Smooth muscle cell (in vitro differentiated cells): ENCODE measurements at regions not wholly inside any gene's neighbourhood (a gene's known extent, or its start where the extent isn't known, plus 50 kb on each side); places are given as distances from the start of the nearest gene placed in this dataset.

ENCODE experiments used
- DNase-seq: peaks from one replicate; lab custom pipeline; 2025; ENCODE audit not compliant: unreplicated experiment; lab: John Stamatoyannopoulos, UW
- H2AFZ ChIP-seq: fragments of 200-600 bp; sonication (generic); 2 replicates; pipeline ENCODE4 v1.6.0; 2016; ENCODE audit warnings: antibody characterized with exemption, low read depth, mild to moderate bottlenecking
- H3F3A ChIP-seq: fragments of 200-600 bp; sonication (generic); 2 replicates; pipeline ENCODE4 v1.6.0; 2017; ENCODE audit warnings: antibody characterized with exemption, low read depth
- H3K27ac ChIP-seq: fragments of 200-600 bp; sonication (generic); 2 replicates; pipeline ENCODE4 v1.5.1; 2016; ENCODE audit warnings: low read depth, mild to moderate bottlenecking
- H3K27me3 ChIP-seq: fragments of 200-600 bp; sonication (generic); 2 replicates; pipeline ENCODE4 v1.6.1; 2016; ENCODE audit warnings: low read depth, mild to moderate bottlenecking
- H3K36me3 ChIP-seq: fragments of 200-600 bp; sonication (generic); 2 replicates; pipeline ENCODE4 v1.5.1; 2016; ENCODE audit warnings: low read depth
- H3K4me1 ChIP-seq: fragments of 200-600 bp; sonication (generic); 2 replicates; pipeline ENCODE4 v1.5.1; 2016; ENCODE audit warnings: low read depth
- H3K4me2 ChIP-seq: fragments of 200-600 bp; sonication (generic); 2 replicates; pipeline ENCODE4 v1.6.0; 2016; ENCODE audit warnings: mild to moderate bottlenecking
- H3K4me3 ChIP-seq: fragments of 200-600 bp; sonication (generic); 2 replicates; pipeline ENCODE4 v1.5.1; 2016; ENCODE audit warnings: mild to moderate bottlenecking
- H3K79me2 ChIP-seq: fragments of 200-600 bp; sonication (generic); 2 replicates; pipeline ENCODE4 v1.6.0; 2016; ENCODE audit warnings: low read depth, mild to moderate bottlenecking
- H3K9ac ChIP-seq: fragments of 200-600 bp; sonication (generic); 2 replicates; pipeline ENCODE4 v1.6.0; 2016; ENCODE audit warnings: low read depth
- H3K9me3 ChIP-seq: fragments of 200-600 bp; sonication (generic); replicated peaks from 2 replicates; pipeline ENCODE4 v1.5.1; 2016; ENCODE audit warnings: low read depth
- H4K20me1 ChIP-seq: fragments of 200-600 bp; sonication (generic); 2 replicates; pipeline ENCODE4 v1.6.0; 2016; ENCODE audit warnings: low read depth
- WGBS: methylation state at CpG from one replicate; pipeline ENCODE4 v1.1.7; 2016; ENCODE audit warnings: low lambda C conversion rate; 5-methylcytosine and 5-hydroxymethylcytosine counted together
- TF ChIP-seq, protein P1 (sequence below): fragments of 200-600 bp; sonication (generic); IDR thresholded peaks from 2 replicates; pipeline ENCODE4 v1.5.1; 2017; ENCODE audit warnings: borderline replicate concordance, mild to moderate bottlenecking, antibody characterized with exemption; ENCODE audit not compliant: insufficient read depth, poor library complexity, severe bottlenecking

DNA sequence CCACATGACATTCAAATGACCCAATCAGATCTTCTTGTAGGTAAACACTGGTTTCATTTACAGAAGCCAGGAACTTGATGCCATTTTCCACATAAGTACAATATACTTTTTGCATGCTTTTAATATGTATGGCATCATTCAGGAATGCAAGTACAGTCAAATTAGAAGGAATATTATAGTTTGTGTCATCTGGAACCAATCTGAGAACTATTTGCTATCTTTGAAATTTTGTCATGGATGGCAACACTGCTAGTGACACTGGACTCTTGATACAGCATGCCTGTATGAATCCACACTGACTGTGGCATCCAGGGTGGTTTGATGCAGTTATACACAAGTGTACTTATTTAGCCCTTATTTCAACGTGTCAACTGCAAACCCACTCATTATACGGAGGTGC, 141.6 kb downstream of the EBLN2 start:
- Histone ChIP-seq H3K4me3 (no peak overlapping the region), H3K4me2 (no peak overlapping the region), H3K36me3 (no peaks in the 10 kb centered on the region), H3F3A (no peaks in the 10 kb centered on the region), H3K9ac (no peak overlapping the region), H3K4me1 (peaks cover 14% of the 10 kb centered on the region), H3K9me3 (no peaks in the 10 kb centered on the region), H4K20me1 (no peaks in the 10 kb centered on the region), H3K79me2 (no peaks in the 10 kb centered on the region), H3K27me3 (peaks cover 4% of the 10 kb centered on the region), H2AFZ (no peak overlapping the region), H3K27ac (no peak overlapping the region)
- WGBS: 82% methylated on average over 2 of the region's 2 CpGs
- TF ChIP-seq, protein P1, sequence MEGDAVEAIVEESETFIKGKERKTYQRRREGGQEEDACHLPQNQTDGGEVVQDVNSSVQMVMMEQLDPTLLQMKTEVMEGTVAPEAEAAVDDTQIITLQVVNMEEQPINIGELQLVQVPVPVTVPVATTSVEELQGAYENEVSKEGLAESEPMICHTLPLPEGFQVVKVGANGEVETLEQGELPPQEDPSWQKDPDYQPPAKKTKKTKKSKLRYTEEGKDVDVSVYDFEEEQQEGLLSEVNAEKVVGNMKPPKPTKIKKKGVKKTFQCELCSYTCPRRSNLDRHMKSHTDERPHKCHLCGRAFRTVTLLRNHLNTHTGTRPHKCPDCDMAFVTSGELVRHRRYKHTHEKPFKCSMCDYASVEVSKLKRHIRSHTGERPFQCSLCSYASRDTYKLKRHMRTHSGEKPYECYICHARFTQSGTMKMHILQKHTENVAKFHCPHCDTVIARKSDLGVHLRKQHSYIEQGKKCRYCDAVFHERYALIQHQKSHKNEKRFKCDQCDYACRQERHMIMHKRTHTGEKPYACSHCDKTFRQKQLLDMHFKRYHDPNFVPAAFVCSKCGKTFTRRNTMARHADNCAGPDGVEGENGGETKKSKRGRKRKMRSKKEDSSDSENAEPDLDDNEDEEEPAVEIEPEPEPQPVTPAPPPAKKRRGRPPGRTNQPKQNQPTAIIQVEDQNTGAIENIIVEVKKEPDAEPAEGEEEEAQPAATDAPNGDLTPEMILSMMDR: no peak
- no peak for DNase-seq

DNA sequence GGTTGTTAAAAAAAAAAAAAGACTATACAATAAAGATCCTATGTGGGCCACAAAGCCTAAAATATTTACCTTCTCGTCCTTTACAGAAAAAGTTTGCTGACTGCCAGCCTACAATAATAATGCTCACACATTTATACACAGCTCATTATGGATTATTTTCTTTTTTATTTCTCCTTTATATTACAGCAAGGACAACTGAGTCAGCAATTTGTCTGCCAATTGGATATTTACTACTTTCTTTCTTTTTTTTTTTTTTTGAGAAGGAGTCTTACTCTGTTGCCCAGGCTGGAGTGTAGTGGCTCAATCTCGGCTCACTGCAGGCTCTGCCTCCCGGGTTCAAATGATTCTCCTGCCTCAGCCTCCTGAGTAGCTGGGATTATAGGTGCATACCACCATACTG, 142.2 kb downstream of the EBLN2 start:
- no peak overlapping the region for H3K4me3 ChIP-seq
- H2AFZ ChIP-seq: no peak overlapping the region
- H3K27me3 ChIP-seq: peaks cover 4% of the 10 kb centered on the region
- no peaks in the 10 kb centered on the region for H4K20me1 ChIP-seq
- no peak overlapping the region for H3K4me2 ChIP-seq
- no peaks in the 10 kb centered on the region for H3K36me3 ChIP-seq
- H3K9ac ChIP-seq: no peak overlapping the region
- H3K27ac ChIP-seq: no peak overlapping the region
- H3K79me2 ChIP-seq: no peaks in the 10 kb centered on the region
- 90% methylated on average over 3 of the region's 3 CpGs for WGBS
- no peaks in the 10 kb centered on the region for H3K9me3 ChIP-seq
- DNase-seq: no peak
- no peaks in the 10 kb centered on the region for H3F3A ChIP-seq
- TF ChIP-seq, protein P1: no peak
- peaks cover 14% of the 10 kb centered on the region for H3K4me1 ChIP-seq

DNA sequence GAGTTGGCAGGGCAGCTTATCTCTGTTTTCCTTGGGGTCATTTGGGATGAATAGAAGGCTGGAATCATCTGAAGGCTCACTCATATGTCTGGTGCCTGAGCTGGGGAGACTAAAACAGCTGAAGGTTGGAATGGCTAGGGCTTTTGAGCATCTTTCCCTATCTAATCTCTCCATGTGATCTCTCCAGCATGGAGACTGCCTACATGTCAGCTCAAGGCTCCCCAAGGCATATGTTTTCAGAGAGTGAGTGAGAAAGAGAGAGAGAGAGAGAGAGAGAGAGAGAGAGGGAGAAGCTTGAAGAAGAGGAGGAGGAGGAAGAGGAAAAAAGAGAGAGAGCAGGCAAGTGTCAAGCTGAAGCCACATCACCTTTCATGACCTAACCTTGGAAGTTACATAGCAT, 143.4 kb downstream of the EBLN2 start:
- H4K20me1 ChIP-seq: no peaks in the 10 kb centered on the region
- TF ChIP-seq, protein P1: no peak
- H3K4me3 ChIP-seq: no peak overlapping the region
- H3K4me1 ChIP-seq: peaks cover 14% of the 10 kb centered on the region
- no peaks in the 10 kb centered on the region for H3F3A ChIP-seq
- no peaks in the 10 kb centered on the region for H3K36me3 ChIP-seq
- H3K9me3 ChIP-seq: no peaks in the 10 kb centered on the region
- no peak overlapping the region for H3K27ac ChIP-seq
- no peak overlapping the region for H2AFZ ChIP-seq
- H3K4me2 ChIP-seq: no peak overlapping the region
- H3K79me2 ChIP-seq: no peaks in the 10 kb centered on the region
- peaks cover 1% of the 10 kb centered on the region for H3K27me3 ChIP-seq
- H3K9ac ChIP-seq: no peak overlapping the region
- DNase-seq: no peak

DNA sequence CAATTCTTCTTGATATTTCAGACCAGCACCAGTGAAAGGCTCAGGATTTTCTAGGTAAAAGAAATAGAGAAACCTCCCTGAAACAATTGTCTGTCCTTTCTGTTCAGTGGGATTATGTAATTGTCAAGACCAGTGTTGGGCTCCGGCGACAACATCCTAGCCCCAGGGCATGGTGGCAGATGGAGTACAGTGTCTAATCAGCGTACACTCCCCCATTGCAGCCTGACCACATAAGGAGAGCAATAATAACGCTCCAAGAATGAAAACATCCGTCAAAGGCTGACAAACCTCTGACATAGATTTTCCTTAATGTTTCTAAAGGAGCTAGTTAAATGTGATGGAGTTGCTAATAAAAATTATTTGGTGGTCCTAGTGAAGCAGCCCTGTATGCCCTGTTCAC, 144.6 kb downstream of the EBLN2 start:
- no peak overlapping the region for H3K9ac ChIP-seq
- peaks cover 2% of the 10 kb centered on the region for H3K4me1 ChIP-seq
- no peaks in the 10 kb centered on the region for H3F3A ChIP-seq
- no peak overlapping the region for H3K4me2 ChIP-seq
- H3K27ac ChIP-seq: no peak overlapping the region
- H2AFZ ChIP-seq: no peak overlapping the region
- DNase-seq: no peak
- no peaks in the 10 kb centered on the region for H3K9me3 ChIP-seq
- 73% methylated on average over 5 of the region's 5 CpGs for WGBS
- H3K4me3 ChIP-seq: no peak overlapping the region
- H4K20me1 ChIP-seq: no peaks in the 10 kb centered on the region
- H3K79me2 ChIP-seq: no peaks in the 10 kb centered on the region
- no peaks in the 10 kb centered on the region for H3K36me3 ChIP-seq
- no peaks in the 10 kb centered on the region for H3K27me3 ChIP-seq
- TF ChIP-seq, protein P1: no peak
